Effector CD4-positive, alpha-beta T cell (primary cell): ENCODE measurements at regions not wholly inside any gene's neighbourhood (a gene's known extent, or its start where the extent isn't known, plus 50 kb on each side); places are given as distances from the start of the nearest gene placed in this dataset.
A peak's percentile ranks its signal among the peaks of the same experiment; 100 is the strongest.
"Not testable (repeated sequence)": the region's sequence is repeated elsewhere in the genome, so short reads cannot be mapped to it uniquely, and the experiment has no call there.

Experiments used
- DNase-seq: peaks from one replicate; pipeline ENCODE4 v3.0.0-alpha.2; 2020

DNA sequence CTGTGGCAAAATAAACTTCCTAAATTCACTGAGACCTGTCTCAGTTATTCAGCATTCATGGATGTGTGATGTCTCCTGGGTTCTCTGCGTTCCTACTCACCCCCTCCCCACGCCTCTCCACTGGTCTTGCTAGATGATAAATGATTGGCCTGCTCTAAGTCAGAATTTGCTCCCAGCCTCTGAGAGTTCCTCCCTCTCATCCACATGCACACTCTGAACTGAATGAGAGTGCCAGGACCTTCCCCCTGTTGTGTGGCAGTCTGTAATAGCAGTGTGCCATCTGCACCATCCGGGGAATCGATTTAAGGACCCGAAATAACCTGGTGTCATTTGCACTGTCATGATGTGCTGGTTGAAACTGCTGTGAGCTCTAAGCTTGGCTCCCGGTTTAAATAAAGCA, 135.8 kb upstream of the AFDN start:
- no peak for DNase-seq

DNA sequence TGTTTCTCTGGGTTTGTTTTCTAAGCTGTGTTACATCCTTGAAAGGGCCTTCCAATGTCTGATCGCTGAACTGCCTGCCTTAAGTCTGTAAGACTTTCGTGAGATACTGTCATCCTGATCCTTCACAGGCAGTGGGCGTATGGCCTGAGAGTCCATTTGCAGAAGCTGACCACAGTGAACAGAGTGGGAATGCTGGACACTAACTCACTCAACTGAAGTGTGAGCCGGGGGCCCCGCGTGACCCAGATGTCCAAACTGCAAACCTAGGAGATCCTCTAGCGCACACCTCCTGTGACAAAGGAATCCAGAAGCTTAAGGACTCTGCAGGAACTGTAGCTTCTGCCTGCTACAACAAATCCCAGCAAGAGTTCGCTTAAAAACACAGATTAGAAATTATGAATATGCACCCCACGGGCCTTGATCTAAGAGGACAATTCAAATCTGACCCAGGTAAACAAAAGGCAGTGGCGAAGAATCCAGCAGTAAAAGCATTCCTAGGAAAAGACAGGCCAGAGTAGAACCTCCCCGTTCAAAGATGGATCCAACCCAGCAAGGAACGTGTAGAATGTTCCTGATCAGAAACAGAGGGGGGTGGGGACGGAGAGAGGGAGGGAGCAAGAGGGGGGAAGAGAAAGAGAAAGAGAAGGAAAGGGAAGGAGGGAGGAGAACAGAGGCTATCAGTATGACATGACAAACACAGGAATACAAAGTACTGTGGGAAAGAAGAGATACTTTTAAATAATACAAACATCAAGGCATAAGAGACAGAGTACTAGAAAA, 135.0 kb upstream of the AFDN start:
- DNase-seq, result no peak

DNA sequence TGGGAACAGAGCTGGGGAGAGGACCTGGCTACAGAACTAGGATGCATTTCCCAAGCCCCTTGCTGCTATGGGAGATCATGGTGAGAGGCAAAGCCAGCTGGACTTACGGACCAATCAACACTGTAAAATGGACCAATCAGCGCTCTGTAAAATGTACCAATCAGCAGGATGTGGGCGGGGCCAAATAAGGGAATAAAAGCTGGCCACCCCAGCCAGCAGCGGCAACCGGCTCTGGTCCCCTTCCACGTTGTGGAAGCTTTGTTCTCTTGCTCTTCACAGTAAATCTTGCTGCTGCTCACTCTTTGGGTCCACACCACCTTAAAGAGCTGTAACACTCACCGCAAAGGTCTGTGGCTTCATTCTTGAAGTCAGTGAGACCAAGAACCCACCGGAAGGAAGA, 133.2 kb upstream of the AFDN start:
- not testable (repeated sequence) for DNase-seq

DNA sequence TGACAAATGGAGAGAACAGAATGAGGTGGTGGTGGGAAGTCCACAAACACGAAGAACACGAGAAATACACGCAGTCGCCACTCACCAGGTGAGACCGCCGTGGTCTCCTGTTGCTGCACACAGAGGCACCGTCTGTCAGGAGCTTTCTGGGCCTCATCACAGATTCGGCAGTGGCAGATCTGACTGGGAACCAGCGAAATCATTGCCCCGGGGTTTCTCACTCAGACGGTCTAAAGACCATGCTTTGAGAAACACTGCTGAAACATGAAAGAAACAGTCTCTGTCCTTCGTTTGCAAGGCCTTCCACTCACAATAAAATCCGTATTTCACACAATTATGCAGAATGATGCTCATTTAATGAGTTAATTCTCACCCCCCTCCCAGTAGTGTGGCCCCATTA, 130.9 kb upstream of the AFDN start:
- DNase-seq, result no peak

DNA sequence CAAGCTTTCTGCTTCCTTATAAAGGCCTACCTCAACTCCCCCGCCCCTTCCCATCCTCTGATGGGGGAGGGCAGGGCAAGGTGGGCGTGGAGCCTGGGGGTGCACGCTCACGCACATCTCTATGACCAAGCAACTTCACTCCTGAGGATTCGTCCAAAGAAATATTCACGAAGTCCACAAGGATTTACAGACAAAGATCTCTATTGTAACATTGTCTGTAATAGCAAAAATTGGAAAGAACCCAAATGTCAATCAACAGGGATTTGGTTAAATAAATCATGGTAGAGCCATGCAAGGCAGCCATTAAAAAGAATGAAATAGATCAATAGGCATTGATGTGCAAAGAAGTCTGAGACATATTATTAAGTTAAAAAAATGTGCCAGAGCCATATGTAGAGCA, 130.4 kb upstream of the AFDN start:
- DNase-seq, result no peak

DNA sequence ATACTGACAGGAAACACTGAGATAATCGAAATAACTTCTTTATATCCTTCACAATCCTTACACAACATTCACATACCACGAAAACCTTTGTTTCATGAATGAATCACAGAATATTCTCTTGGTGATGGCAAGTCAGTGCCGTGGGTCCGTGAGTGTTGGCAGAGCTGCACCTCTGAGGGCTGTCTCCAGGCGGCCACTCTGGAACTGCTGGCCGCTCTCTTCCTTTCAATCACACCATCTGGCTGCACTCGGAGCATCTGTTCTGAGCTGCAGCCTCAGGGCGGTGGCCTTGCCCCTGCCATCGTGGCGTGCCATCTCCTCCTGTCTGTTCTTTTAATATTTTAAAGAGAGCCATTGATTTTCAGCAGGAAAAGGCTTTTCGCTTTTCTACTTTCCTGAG, 129.4 kb upstream of the AFDN start:
- DNase-seq, result no peak

DNA sequence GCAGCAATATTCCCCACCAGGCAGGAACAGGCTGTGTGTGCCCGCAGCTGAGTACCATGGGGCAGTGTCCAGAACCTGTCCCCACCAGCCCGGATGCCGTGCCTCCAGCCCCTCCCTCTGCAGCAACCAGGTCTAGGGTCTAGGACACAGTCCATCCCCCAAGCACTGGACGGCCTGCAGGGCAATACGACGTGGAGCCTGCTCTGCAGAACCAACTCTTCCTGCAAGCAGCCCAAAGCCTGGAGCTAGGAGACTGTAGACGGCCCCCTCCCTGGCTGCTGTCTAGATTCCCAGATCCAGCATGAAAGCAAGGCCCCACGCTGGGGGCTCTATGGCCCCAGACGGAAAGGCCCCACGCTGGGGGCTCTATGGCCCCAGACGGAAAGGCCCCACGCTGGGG, 128.2 kb upstream of the AFDN start:
- DNase-seq, result no peak

DNA sequence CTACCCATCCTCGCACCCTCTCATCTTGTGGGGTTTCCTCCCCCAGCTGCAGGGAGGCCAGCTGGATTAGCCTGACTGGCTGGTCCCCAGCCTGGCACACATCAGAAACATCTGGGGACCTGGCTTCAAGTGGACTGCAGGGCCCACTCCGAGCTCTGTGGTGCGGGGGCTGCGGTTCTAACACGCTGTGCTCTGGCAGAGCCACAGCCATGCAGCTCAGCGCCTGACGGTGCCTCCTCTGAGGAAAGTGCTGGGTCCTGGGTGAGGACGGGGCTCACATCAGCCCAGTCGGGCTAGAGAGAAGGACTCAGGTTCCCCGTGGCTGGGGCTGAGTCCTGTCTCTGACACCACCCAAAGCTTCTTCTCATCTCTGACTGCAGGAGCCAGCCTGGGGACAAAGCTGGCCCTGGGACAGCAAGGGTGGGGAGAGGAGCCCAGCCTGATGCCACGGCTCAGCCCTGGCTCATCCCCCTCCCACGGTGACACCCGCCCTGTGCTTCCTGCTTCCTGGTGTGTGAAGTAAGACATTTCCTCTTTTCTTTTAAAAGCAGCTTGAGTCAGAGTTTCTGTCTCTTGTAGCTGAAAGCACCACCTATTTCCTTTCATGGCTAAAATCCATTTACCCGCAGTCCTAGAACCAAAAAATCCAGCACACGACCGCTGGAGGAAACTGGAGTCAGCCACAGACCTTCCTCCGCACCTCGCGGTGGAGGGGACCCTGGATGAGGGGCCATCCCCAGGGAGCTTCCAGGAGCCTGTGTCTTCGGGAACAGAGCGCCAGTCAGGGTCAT, 127.4 kb upstream of the AFDN start:
- DNase-seq, result no peak

DNA sequence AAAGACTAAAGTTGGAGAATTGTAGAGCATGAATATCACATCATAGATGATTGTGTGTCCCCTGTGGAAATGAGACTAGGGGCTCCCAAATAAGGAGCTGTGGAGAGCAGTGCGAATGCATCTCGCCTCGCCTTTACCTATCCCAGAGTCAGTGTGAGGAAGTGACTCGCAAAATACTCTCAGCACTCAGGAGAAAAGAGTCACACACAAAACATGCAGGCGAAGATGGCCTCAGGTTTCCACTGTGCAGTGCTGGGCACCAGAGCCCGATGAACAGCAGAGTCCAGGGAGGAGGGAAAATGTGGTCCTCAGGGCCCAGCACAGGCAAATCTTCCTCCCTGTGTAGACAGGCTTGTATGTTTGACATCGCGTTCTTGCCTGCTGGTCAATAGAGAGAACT, 126.5 kb upstream of the AFDN start:
- DNase-seq, result no peak

DNA sequence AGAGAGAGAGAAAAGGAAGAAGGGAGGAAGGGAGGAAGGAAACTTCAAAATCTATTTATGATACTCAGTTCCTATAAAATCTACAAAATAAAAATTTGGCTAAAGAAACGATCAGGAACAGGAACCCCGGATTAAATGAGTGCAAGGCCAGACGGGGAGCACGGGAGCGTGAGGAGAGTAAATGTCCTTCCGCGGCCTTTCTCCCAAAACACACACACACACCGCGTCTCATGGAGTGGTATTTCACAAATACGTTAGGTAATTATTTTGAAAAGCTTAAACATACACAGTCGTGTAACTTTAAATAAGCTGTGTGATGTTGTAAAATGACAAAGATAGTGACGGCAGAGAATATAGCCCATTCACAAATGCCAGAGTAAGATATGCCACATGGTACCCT, 125.7 kb upstream of the AFDN start:
- DNase-seq, result no peak

DNA sequence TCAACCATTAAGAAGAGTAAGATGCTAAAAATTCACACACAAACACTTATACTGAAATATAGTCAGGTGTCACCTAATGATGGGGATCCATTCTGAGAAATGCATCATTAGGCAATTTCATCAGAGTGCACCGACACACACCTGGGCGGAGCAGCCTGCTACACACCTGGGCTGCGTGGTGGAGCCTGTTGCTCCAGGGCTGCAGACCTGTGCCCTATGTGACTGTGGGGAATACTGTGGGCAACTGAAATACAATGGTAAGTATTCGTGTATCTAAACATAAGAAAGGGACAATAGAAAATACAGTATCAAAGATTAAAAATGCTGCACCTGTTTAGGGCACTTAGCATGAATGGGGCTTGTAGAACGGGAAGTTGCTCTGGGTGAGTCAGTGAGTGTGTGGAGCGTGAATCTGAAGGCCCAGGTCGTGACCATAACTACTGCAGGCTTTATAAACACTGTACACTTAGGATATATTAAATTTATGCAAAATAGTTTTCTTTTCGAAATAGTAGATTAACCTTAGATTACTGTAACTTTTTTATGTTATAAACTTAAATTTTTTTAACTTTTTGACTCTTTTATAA, 124.4 kb upstream of the AFDN start:
- no peak for DNase-seq

DNA sequence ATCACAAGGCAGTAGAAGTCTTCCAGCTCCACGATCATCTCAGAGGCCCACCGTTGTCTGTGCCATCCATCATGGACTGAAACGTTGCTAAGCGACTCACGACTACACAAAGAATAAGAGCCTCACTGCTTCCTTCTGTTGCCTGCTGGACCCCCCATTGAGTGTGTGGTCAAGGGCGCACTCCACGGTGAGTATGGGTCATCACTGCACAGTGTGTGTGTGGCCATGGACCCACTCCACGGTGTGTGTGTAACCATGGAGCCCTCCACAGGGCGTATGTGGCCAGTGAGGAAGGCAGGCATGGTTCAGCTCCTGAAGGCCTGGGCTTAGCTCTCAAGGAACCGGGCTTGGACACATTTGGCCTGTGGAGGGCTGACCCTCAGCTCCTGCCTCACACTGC, 123.4 kb upstream of the AFDN start:
- no peak for DNase-seq

DNA sequence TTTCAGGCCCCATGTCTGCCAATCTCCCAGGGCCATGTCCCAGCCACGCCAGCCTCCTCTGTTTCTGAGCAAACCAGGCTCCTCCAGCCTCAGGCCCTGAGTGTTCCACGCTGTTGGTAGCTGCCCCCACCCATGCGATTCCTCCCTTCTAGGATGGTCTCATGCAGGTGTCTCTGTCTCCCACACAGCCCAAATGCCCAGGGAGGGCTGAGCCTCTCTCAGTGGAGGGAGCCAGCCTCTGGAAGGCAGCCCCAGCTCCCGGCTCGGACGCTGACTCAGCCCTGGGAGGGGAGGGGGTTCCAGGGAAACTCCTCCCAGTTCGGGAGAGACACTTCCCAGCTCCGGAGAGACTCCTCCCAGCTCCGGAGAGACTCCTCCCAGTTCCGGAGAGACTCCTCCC, 122.9 kb upstream of the AFDN start:
- no peak for DNase-seq

DNA sequence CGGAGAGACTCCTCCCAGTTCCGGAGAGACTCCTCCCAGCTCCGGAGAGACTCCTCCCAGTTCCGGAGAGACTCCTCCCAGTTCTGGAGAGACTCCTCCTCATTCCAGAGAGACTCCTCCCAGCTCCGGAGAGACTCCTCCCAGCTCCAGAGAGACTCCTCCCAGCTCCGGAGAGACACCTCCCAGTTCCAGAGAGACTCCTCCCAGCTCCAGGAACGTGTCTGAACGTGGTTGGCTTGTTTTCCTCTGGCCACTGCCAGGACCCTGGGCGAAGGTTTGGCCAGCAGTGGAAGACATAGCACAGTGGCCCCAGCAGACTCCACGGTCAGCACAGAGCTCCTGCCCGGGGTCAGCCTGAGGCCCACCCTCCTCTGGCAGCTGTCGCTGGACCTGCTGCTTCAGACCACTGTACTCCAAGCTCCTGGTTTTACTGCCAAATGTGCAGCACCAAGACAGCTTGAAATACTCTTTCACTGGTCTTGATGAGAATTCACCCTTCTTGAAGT, 122.3 kb upstream of the AFDN start:
- DNase-seq, result no peak

DNA sequence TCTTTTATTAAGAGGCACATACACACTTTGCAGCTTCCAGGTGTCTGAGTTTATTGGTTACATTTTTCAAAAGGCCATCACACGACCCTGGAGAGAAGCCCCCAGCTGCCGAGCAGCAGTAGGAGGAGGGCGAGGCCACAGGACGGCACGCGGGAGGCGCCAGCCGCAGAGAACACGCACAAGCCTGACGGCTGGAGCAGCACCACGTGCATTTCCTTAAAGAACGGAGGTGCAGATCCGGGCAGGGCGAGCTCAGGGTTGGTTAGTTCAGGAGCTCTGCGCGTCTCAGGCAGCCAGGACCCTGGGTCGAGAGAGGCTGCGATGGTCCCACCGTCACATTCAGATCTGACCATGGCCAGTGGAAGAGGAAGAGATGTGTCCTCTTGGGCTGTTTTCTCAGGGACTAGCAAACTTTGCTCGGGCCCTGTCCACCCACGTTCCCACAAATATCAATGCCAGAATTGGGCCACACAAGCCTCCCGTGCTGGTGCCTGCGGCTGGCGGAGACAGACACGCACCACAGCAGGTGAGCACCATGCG, 121.4 kb upstream of the AFDN start:
- DNase-seq, result no peak

DNA sequence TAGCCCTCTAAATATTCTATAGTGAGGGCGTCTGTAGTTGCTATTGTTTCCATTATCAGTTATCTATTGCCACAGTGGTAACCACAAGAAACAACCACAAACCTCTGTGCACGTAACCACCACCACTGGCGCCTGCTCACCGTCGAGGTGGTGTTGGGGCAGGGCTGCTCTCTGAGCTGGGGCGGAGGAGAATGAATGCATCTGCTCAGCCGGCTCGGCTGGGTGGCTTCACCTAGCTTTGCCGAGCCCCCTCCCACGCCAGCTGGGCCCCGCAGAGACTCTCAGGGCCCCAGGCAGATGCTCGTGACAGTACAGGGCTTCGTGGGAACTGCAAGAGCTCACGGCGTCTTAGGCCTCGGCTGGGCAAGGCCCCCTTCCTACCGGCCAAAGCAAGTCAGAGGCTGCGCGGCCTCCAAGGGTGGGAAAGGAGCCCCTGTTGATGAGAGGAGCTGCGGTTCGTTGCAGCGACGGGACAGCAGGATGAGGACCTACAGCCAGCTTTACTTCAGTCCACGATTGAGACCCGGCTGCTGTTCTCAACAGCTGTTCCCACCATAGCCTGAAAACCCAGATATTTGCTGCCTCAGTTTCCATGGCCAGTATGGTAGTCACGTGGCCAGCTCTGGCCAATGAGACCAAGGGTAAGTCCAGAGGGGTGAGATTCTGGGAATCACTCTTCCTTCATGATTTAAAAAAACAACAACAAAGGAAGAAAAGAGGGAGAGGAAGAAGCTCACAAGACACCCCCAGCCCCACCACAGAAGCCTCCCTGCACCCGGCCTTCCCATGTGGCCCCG, 120.2 kb upstream of the AFDN start:
- peak; percentile 14 for DNase-seq

DNA sequence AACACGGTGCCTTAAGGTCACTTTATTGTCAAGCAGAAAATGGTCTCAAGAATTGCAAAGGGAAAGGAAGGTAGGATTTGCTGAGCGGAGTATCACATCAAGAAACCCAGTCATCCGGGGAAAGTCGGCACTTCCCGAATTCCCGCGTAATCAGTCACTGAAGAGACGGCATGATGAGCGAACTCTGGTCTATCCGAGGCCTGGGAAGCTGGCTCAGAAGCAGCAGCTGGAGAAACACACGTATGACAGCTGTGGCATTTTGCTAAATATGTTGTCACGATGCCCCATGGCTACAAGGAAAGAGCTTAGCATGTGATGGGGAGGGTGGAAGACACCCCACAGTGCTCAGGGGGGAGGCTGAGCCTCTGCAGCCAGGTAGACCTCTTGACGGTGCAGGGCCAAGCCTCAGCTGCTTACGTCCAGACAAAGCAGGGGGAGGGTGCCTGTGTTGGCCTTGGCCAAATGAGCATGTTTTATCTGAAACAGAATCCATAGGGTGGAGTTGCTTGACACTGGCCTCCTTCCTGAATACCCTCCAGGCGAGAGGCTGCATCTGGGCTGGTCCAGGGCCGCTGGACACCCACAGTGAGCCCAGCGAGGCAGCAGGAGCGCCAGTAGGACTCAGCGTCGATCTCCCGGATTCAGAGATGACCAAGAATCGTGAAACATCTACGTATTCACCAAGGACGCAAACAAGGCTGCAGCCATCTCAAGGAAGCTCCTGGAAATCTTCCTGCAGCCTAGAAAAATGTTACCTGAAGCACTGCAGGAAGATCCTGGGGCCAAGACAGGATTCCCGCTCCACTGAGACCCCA, 118.8 kb upstream of the AFDN start:
- DNase-seq, result no peak

DNA sequence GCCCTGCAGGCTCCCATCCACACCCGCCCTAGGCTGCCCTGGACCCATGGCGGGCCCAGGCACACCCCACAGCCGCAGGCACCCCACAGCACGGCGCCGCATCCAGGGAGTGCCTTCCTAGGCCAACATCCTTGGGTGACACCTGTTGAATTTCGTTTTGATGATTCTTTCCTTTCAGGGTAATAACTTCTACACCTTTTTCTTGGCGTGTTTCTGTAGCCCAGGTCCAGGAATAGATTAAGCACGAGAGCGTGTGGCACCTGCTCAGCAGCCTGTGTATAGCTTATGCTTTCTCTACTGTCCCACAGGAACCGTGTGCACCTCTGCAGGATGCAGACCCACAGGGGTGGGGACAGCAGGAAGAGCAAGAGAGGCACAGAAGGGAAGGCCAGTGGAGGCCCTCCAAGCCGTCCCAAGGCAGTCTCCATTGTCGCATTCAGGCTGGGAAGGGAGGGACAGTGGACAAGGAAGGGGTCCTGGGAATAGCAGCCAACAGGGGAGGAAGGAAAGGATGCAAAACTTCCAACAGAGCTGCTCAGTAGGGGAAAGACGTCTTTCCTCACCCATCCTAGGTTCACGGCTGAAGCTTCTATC, 118.1 kb upstream of the AFDN start:
- no peak for DNase-seq

DNA sequence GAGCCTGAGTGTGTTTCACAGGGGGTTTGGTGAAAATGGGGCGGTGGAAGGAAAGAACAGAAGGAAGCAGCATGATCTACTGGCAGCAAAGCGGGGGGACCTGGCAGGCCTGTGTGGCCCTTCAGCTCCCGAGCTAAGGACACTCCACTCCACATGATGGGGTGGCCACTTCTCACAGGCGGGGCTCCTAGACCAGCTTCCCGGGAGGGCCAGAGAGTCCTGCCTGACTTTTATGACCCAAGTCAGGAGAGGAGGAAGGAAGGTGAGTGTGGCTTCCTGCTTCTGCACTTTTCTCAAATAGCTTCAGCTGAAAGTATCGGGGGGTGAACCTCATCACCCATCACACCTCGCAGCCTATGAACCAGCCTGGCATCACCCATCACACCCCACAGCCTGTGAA, 117.5 kb upstream of the AFDN start:
- DNase-seq, result no peak

DNA sequence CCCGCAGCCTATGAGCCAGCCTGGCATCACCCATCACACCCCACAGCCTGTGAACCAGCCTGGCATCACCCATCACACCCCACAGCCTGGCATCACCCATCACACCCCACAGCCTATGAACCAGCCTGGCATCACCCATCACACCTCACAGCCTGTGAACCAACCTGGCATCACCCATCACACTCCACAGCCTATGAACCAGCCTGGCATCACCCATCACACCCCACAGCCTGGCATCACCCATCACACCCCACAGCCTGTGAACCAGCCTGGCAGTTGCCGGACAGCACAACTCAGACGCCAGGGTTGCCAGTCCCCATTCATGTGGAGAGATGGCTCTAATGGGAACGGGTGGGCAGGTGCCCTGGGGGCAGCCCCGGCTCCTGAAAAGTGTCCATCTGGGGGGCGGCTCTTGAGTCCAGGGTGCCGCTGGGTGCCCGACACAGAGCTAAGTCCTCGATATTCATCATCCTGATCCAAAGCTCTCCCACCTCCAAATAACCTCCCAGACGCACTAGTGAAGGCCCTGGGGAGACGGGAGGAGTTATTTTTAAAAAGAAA, 116.9 kb upstream of the AFDN start:
- not testable (repeated sequence) for DNase-seq

DNA sequence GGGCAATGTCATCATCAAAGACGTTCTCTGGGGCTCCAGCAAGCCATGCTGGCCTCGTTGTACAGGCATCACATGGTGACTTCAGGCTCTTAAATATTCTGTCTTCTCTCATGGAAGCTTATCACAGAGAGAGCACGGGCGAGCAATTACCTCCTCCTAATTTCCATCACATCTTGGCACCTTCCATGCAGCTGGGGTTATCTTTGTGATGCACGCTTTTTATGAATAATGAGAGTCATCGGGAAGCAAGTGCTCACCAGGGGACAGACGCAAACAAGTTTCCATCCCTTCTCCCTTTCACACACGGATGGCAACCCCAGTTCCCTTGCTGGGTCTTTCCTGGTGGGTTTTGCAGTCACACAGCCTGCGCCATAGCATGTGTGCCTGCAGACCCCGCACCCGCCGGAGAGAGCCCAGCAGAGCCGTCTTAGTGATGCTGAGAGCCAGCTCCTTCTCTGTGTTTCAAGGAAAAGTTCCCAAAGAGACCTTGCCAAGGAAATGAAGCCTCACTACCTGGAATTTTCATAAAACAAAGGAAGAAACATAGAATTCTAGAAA, 116.3 kb upstream of the AFDN start:
- DNase-seq, result no peak
